ENCODE measurements at regions not wholly inside any gene's neighbourhood (a gene's known extent, or its start where the extent isn't known, plus 50 kb on each side); places are given as distances from the start of the nearest gene placed in this dataset.

GRCh38 chr5:63878788-63879187 lies 83.5 kb downstream of the HTR1A start:
- no peak for TF ChIP-seq REST (IDR thresholded peaks at IDR 0.05; ENCODE audit: low read depth)
- no peak for TF ChIP-seq RAD21 (IDR thresholded peaks at IDR 0.05; ENCODE audit: low read depth)
- TF ChIP-seq EP300 (IDR thresholded peaks at IDR 0.05; ENCODE audit: borderline replicate concordance) = no peak
- no peak for TF ChIP-seq NFIC (IDR thresholded peaks at IDR 0.05)
- TF ChIP-seq CREB1 (IDR thresholded peaks at IDR 0.05; ENCODE audit: low read depth) = no peak
